ENCODE measurements at regions not wholly inside any gene's neighbourhood (a gene's known extent, or its start where the extent isn't known, plus 50 kb on each side); places are given as distances from the start of the nearest gene placed in this dataset.

DNA sequence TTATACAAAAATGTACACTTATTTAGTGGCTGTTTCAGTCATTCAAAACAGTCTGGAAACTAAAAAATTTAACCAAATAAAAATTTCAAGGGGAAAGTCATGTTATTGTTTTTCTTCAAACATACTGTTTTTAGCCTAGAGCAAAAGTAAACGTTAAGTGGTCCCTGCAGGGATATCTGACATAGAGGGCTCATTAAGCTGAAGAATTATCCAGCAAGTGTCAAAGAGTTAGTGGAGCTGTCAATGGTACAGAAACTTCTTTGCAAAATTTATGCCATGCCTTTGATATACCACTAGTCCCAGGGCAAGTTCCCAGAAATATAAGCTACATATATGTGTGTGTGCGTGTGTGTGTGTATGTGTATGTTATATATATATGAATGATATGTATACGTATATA lies 894.2 kb downstream of the KCNJ2 start:
- Histone ChIP-seq H3K23ac (ENCODE audit: low read depth, low read length) (no peak overlapping the region), H3K4ac (ENCODE audit: low read depth, low read length) (no peak overlapping the region), H3K4me3 (ENCODE audit: insufficient read depth, low read depth, low read length) (no peak overlapping the region), H2AFZ (replicated peaks; ENCODE audit: low read length, poor library complexity) (no peak overlapping the region), H2AK9ac (replicated peaks; ENCODE audit: low read depth, low read length, poor library complexity) (no peak overlapping the region), H4K20me1 (ENCODE audit: insufficient read depth, low read length) (no peaks in the 10 kb centered on the region), H3K79me1 (ENCODE audit: low read depth in 1 of 2, low read length in 2 of 2) (no peaks in the 10 kb centered on the region), H2BK5ac (ENCODE audit: low read depth, low read length, poor library complexity, severe bottlenecking) (no peak overlapping the region), H3K9me1 (ENCODE audit: insufficient read depth, low read length) (no peaks in the 10 kb centered on the region), H3K9me3 (ENCODE audit: control insufficient read depth, insufficient read depth, low read length) (no peaks in the 10 kb centered on the region), H4K5ac (ENCODE audit: low read depth, low read length) (no peak overlapping the region), H3K4me2 (ENCODE audit: low read depth, low read length) (no peak overlapping the region), H4K91ac (ENCODE audit: insufficient read depth, low read depth, low read length) (no peak overlapping the region), H3K18ac (ENCODE audit: low read depth, low read length) (no peak overlapping the region), H2AK5ac (ENCODE audit: low read depth, low read length) (no peak overlapping the region), H3K4me1 (ENCODE audit: control insufficient read depth, insufficient read depth, low read length) (no peaks in the 10 kb centered on the region), H2BK20ac (ENCODE audit: low read depth, low read length) (no peak overlapping the region), H3K9ac (ENCODE audit: low read depth, low read length) (no peak overlapping the region), H3K27ac (ENCODE audit: insufficient read depth, low read length) (no peak overlapping the region), H3K27me3 (ENCODE audit: control insufficient read depth, insufficient read depth, low read length) (no peaks in the 10 kb centered on the region), H3K56ac (ENCODE audit: extremely low read depth, insufficient read depth, low read length) (no peak overlapping the region), H2BK15ac (ENCODE audit: low read depth, low read length) (no peak overlapping the region), H3K36me3 (ENCODE audit: control insufficient read depth, insufficient read depth, low read length) (no peaks in the 10 kb centered on the region), H2BK120ac (ENCODE audit: low read depth, low read length) (no peak overlapping the region), H4K8ac (ENCODE audit: low read depth in 2 of 2, low read length in 2 of 2) (no peak overlapping the region), H3K14ac (replicated peaks; ENCODE audit: low read depth, low read length) (no peak overlapping the region)
- in situ Hi-C loops (cut with MboI; ENCODE audit: low sequenced_read_pairs) (no loop called here), dilution Hi-C loops (cut with HindIII; ENCODE audit: low sequenced_read_pairs, unreplicated experiment) (no loop called here), intact Hi-C loops (cut with micrococcal nuclease) (no loop called here)
- BruUV-seq (replicated peaks): no TSS peak
- ATAC-seq (ENCODE audit: low read depth): no peak
- TF ChIP-seq BHLHE40 (IDR thresholded peaks at IDR 0.05; ENCODE audit: low read depth, low read length) (no peak), MAFK (IDR thresholded peaks at IDR 0.05; ENCODE audit: low read depth, low read length) (no peak), RFX5 (IDR thresholded peaks at IDR 0.05; ENCODE audit: low read depth, low read length) (no peak), FOS (IDR thresholded peaks at IDR 0.05; ENCODE audit: low read depth, low read length) (no peak), MXI1 (IDR thresholded peaks at IDR 0.05; ENCODE audit: borderline replicate concordance, low read depth, low read length) (no peak), CEBPB (IDR thresholded peaks at IDR 0.05; ENCODE audit: low read depth, low read length) (no peak), RAD21 (IDR thresholded peaks at IDR 0.05; ENCODE audit: low read length) (no peak), POLR2A (IDR thresholded peaks at IDR 0.05; ENCODE audit: low read depth, low read length) (no peak), CHD1 (IDR thresholded peaks at IDR 0.05; ENCODE audit: low read depth, low read length) (no peak), MAZ (IDR thresholded peaks at IDR 0.05; ENCODE audit: borderline replicate concordance, low read depth, low read length) (no peak), NFE2L2 (IDR thresholded peaks at IDR 0.05; ENCODE audit: low read depth, low read length) (no peak), RCOR1 (IDR thresholded peaks at IDR 0.05; ENCODE audit: insufficient replicate concordance, low read length) (no peak), SMC3 (IDR thresholded peaks at IDR 0.05; ENCODE audit: low read depth, low read length) (no peak)
- TF ChIP-seq, protein P1, sequence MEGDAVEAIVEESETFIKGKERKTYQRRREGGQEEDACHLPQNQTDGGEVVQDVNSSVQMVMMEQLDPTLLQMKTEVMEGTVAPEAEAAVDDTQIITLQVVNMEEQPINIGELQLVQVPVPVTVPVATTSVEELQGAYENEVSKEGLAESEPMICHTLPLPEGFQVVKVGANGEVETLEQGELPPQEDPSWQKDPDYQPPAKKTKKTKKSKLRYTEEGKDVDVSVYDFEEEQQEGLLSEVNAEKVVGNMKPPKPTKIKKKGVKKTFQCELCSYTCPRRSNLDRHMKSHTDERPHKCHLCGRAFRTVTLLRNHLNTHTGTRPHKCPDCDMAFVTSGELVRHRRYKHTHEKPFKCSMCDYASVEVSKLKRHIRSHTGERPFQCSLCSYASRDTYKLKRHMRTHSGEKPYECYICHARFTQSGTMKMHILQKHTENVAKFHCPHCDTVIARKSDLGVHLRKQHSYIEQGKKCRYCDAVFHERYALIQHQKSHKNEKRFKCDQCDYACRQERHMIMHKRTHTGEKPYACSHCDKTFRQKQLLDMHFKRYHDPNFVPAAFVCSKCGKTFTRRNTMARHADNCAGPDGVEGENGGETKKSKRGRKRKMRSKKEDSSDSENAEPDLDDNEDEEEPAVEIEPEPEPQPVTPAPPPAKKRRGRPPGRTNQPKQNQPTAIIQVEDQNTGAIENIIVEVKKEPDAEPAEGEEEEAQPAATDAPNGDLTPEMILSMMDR (conservative IDR thresholded peaks at IDR 0.05; ENCODE audit: low read depth, low read length): no peak
- TF ChIP-seq, protein P2, sequence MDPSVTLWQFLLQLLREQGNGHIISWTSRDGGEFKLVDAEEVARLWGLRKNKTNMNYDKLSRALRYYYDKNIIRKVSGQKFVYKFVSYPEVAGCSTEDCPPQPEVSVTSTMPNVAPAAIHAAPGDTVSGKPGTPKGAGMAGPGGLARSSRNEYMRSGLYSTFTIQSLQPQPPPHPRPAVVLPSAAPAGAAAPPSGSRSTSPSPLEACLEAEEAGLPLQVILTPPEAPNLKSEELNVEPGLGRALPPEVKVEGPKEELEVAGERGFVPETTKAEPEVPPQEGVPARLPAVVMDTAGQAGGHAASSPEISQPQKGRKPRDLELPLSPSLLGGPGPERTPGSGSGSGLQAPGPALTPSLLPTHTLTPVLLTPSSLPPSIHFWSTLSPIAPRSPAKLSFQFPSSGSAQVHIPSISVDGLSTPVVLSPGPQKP (IDR thresholded peaks at IDR 0.05; ENCODE audit: borderline replicate concordance, low read depth, low read length): no peak
- TF ChIP-seq, protein P3, sequence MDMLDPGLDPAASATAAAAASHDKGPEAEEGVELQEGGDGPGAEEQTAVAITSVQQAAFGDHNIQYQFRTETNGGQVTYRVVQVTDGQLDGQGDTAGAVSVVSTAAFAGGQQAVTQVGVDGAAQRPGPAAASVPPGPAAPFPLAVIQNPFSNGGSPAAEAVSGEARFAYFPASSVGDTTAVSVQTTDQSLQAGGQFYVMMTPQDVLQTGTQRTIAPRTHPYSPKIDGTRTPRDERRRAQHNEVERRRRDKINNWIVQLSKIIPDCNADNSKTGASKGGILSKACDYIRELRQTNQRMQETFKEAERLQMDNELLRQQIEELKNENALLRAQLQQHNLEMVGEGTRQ (IDR thresholded peaks at IDR 0.05; ENCODE audit: low read depth, low read length): no peak
- WGBS, 2 experiments (ENCODE audit: extremely low coverage in 2 of 2, insufficient read length in 1 of 2): no CpG with 5 or more reads among the region's 3 CpGs
- CTCF ChIA-PET: interaction anchor here (0.5 to 1.8 kb wide), 2 partner anchors 9 to 431 kb away, joined by 4 to 5 read pairs; no protein-coding TSS in a partner anchor
- POLR2A ChIA-PET (ENCODE audit: unreplicated experiment): no interaction called here
- no peak for DNase-seq

Data from IMR-90 (cell line).